ENCODE measurements at regions not wholly inside any gene's neighbourhood (a gene's known extent, or its start where the extent isn't known, plus 50 kb on each side); places are given as distances from the start of the nearest gene placed in this dataset.
"Not testable (repeated sequence)": the region's sequence is repeated elsewhere in the genome, so short reads cannot be mapped to it uniquely, and the experiment has no call there.

GRCh38 chr3:164365242-164365641 is 713.1 kb downstream of the SI start:
- DNase-seq, result no peak

GRCh38 chr3:164364111-164364510 is 714.2 kb downstream of the SI start:
- DNase-seq, result no peak

- DNase-seq, result no peak
Observed at GRCh38 chr3:164360738-164361406, 717.4 kb downstream of the SI start.

- no peak for DNase-seq
Observed at GRCh38 chr3:164360078-164360578, 718.2 kb downstream of the SI start.

- DNase-seq, result no peak
Observed at GRCh38 chr3:164352991-164353390, 725.3 kb downstream of the SI start.

- DNase-seq, result peak; percentile 61
Observed at GRCh38 chr3:164351131-164351530, 727.2 kb downstream of the SI start.

GRCh38 chr3:164342206-164342605 is 736.1 kb downstream of the SI start:
- DNase-seq, result not testable (repeated sequence)

GRCh38 chr3:164341086-164341485 is 737.2 kb downstream of the SI start:
- no peak for DNase-seq

GRCh38 chr3:164340273-164340672 is 738.0 kb downstream of the SI start:
- DNase-seq, result no peak

GRCh38 chr3:164332831-164333802 is 745.2 kb downstream of the SI start:
- DNase-seq, result peak; percentile 3

GRCh38 chr3:164326714-164327113 is 751.6 kb downstream of the SI start:
- DNase-seq, result no peak

- no peak for DNase-seq
Observed at GRCh38 chr3:164320962-164321361, 757.3 kb downstream of the SI start.

- DNase-seq, result no peak
Observed at GRCh38 chr3:164306042-164306441, 772.3 kb downstream of the SI start.

- no peak for DNase-seq
Observed at GRCh38 chr3:164303894-164304293, 774.4 kb downstream of the SI start.

GRCh38 chr3:164302622-164303021 is 775.7 kb downstream of the SI start:
- no peak for DNase-seq

GRCh38 chr3:164291486-164291885 is 786.8 kb downstream of the SI start:
- DNase-seq, result not testable (repeated sequence)

- DNase-seq, result no peak
Observed at GRCh38 chr3:164278550-164278949, 799.7 kb downstream of the SI start.

- no peak for DNase-seq
Observed at GRCh38 chr3:164267053-164267452, 811.2 kb downstream of the SI start.

GRCh38 chr3:164250923-164251322 is 827.4 kb downstream of the SI start:
- DNase-seq, result no peak

GRCh38 chr3:164236851-164237250 is 841.4 kb downstream of the SI start:
- no peak for DNase-seq

- peak; percentile 16 for DNase-seq
Observed at GRCh38 chr3:164235289-164236028, 842.8 kb downstream of the SI start.

- peak; percentile 12 for DNase-seq
Observed at GRCh38 chr3:164233951-164234350, 844.3 kb downstream of the SI start.

- no peak for DNase-seq
Observed at GRCh38 chr3:164231718-164232117, 846.6 kb downstream of the SI start.
